SK-N-SH treated with all-trans-retinoic acid at 6 μM for 48 hours (cell line): ENCODE measurements at regions not wholly inside any gene's neighbourhood (a gene's known extent, or its start where the extent isn't known, plus 50 kb on each side); places are given as distances from the start of the nearest gene placed in this dataset.

Experiments
- ARNTL ChIP-seq: fragments of 450-650 bp; formaldehyde crosslinking; IDR thresholded peaks from 2 replicates; pipeline ENCODE4 v1.5.0; 2020; ENCODE audit warnings: low read depth, mild to moderate bottlenecking, moderate library complexity, borderline replicate concordance
- ESRRG ChIP-seq: fragments of 250-450 bp; sonication (Bioruptor Pico); IDR thresholded peaks from 2 replicates; pipeline ENCODE4 v1.6.1; 2021; ENCODE audit warnings: mild to moderate bottlenecking
- GLIS3 ChIP-seq: fragments of 250-450 bp; sonication (Bioruptor Pico); IDR thresholded peaks from 2 replicates; pipeline ENCODE4 v1.5.0; 2020; ENCODE audit warnings: mild to moderate bottlenecking, moderate library complexity
- ISL1 ChIP-seq: fragments of 250-450 bp; sonication (Bioruptor Pico); IDR thresholded peaks from 2 replicates; pipeline ENCODE4 v2.1.2; 2022; ENCODE audit warnings: mild to moderate bottlenecking, moderate library complexity
- RARB ChIP-seq: fragments of 250-450 bp; sonication (Bioruptor Pico); IDR thresholded peaks from 2 replicates; pipeline ENCODE4 v1.8.0; 2021; ENCODE audit warnings: mild to moderate bottlenecking, moderate library complexity
- SNAI2 ChIP-seq: fragments of 250-450 bp; sonication (Bioruptor Pico); IDR thresholded peaks from 2 replicates; pipeline ENCODE4 v1.5.0; 2020; ENCODE audit warnings: mild to moderate bottlenecking, moderate library complexity
- TCF4 ChIP-seq: fragments of 250-450 bp; sonication (Bioruptor Pico); IDR thresholded peaks from 2 replicates; pipeline ENCODE4 v1.8.0; 2021; ENCODE audit warnings: mild to moderate bottlenecking, moderate library complexity, borderline replicate concordance
- TOX ChIP-seq: fragments of 250-450 bp; sonication (Bioruptor Pico); IDR thresholded peaks from 2 replicates; pipeline ENCODE4 v1.8.0; 2021; ENCODE audit warnings: mild to moderate bottlenecking, moderate library complexity, borderline replicate concordance
- ZFP30 ChIP-seq: fragments of 450-650 bp; formaldehyde crosslinking; IDR thresholded peaks from 2 replicates; pipeline ENCODE4 v1.5.0; 2022; ENCODE audit warnings: mild to moderate bottlenecking, moderate library complexity
- ZNF70 ChIP-seq: fragments of 450-650 bp; formaldehyde crosslinking; IDR thresholded peaks from 2 replicates; pipeline ENCODE4 v1.5.0; 2020; ENCODE audit warnings: mild to moderate bottlenecking, moderate library complexity
- TF ChIP-seq, protein P1 (sequence below): fragments of 250-450 bp; sonication (Bioruptor Pico); IDR thresholded peaks from 2 replicates; pipeline ENCODE4 v1.8.0; 2020; ENCODE audit warnings: mild to moderate bottlenecking, moderate library complexity, borderline replicate concordance

DNA sequence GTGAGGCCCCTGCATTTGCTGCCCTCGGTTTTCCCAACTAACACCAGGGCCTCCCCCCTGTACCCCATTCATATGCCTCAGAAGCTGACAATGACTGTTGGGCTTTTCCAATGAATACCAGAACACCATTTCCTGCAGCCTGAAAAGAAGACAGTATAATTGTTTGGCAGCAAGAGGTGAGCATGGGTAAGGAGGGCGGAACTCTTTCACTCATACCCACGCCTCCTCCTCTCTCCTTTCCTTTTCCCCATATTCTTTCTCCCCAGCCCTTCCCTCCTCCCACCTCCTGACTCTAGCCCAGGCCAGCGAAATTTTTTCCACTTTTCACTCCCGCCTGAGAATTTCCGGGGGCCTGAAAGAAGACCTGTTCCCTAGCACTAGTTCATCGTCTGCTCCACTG lies 58.0 kb upstream of the CHST1 start:
- TF ChIP-seq, protein P1, sequence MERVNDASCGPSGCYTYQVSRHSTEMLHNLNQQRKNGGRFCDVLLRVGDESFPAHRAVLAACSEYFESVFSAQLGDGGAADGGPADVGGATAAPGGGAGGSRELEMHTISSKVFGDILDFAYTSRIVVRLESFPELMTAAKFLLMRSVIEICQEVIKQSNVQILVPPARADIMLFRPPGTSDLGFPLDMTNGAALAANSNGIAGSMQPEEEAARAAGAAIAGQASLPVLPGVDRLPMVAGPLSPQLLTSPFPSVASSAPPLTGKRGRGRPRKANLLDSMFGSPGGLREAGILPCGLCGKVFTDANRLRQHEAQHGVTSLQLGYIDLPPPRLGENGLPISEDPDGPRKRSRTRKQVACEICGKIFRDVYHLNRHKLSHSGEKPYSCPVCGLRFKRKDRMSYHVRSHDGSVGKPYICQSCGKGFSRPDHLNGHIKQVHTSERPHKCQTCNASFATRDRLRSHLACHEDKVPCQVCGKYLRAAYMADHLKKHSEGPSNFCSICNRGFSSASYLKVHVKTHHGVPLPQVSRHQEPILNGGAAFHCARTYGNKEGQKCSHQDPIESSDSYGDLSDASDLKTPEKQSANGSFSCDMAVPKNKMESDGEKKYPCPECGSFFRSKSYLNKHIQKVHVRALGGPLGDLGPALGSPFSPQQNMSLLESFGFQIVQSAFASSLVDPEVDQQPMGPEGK (CRISPR knock-in tag): no peak
- TF ChIP-seq ISL1 (no peak), ARNTL (CRISPR knock-in tag) (no peak), GLIS3 (CRISPR knock-in tag) (no peak), RARB (CRISPR knock-in tag) (no peak), ESRRG (CRISPR knock-in tag) (no peak), ZNF70 (CRISPR knock-in tag) (no peak), TCF4 (CRISPR knock-in tag) (no peak), ZFP30 (CRISPR knock-in tag) (no peak), SNAI2 (CRISPR knock-in tag) (no peak), TOX (no peak)
